Gastrocnemius medialis (tissue), 4 donors: ENCODE measurements at regions not wholly inside any gene's neighbourhood (a gene's known extent, or its start where the extent isn't known, plus 50 kb on each side); places are given as distances from the start of the nearest gene placed in this dataset.

Experiments
- CTCF ChIP-seq, 5 experiments: fragments of 450-650 bp in 3 of 5; fragments of 200-600 bp in 2 of 5; sonication (generic) in 2 of 5; IDR thresholded peaks in 4 of 5; conservative IDR thresholded peaks in 1 of 5; 1 replicate in 4 of 5; 2 replicates in 1 of 5; pipeline ENCODE4 v1.5.1; 2016 to 2019; ENCODE audit warnings: antibody characterized with exemption in 5 of 5, mild to moderate bottlenecking in 3 of 5, moderate library complexity in 3 of 5
- POLR2A ChIP-seq, 2 donors: fragments of 450-650 bp; IDR thresholded peaks; one replicate each; pipeline ENCODE4 v1.6.1; 2017; ENCODE audit warnings: antibody characterized with exemption in 2 of 2, mild to moderate bottlenecking in 2 of 2, moderate library complexity in 2 of 2

DNA sequence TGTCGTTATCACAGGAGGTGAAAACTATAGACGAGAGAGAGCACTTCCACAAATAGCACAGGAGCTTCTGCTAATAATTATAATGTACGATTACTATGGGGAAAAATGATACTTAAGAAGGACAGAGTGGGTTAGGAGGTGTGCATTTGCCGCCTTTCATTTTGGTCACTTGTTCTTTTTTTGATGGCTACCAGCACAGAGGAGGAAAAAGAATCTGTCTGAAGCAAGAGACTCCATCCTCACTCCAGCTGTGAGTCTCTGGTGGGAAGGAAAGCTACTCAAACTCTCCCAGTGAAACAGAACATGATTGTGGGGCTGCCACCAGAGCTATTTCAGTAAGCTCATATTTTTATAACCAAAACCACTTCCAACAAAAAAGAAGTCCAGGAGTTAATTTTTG, 270.4 kb upstream of the TMEM161B start:
- no peak for TF ChIP-seq CTCF (IDR thresholded peaks at IDR 0.05 in 4 of 5, conservative IDR thresholded peaks at IDR 0.05 in 1 of 5)
- no peak for TF ChIP-seq POLR2A (IDR thresholded peaks at IDR 0.05)
